ENCODE measurements at regions not wholly inside any gene's neighbourhood (a gene's known extent, or its start where the extent isn't known, plus 50 kb on each side); places are given as distances from the start of the nearest gene placed in this dataset.
"Not testable (repeated sequence)": the region's sequence is repeated elsewhere in the genome, so short reads cannot be mapped to it uniquely, and the experiment has no call there.

- Histone ChIP-seq H3K4me3 (no peak overlapping the region), H3K4me1 (no peaks in the 10 kb centered on the region), H3K27me3 (no peaks in the 10 kb centered on the region), H3K36me3 (no peaks in the 10 kb centered on the region), H3K9ac (ENCODE audit: low read depth in 2 of 2, low read length in 2 of 2) (no peak overlapping the region), H3K27ac (no peak overlapping the region), H3K9me3 (no peaks in the 10 kb centered on the region)
- no peak for DNase-seq
- intact Hi-C loops (cut with DNase I), result no loop called here
- TF ChIP-seq, protein P1, sequence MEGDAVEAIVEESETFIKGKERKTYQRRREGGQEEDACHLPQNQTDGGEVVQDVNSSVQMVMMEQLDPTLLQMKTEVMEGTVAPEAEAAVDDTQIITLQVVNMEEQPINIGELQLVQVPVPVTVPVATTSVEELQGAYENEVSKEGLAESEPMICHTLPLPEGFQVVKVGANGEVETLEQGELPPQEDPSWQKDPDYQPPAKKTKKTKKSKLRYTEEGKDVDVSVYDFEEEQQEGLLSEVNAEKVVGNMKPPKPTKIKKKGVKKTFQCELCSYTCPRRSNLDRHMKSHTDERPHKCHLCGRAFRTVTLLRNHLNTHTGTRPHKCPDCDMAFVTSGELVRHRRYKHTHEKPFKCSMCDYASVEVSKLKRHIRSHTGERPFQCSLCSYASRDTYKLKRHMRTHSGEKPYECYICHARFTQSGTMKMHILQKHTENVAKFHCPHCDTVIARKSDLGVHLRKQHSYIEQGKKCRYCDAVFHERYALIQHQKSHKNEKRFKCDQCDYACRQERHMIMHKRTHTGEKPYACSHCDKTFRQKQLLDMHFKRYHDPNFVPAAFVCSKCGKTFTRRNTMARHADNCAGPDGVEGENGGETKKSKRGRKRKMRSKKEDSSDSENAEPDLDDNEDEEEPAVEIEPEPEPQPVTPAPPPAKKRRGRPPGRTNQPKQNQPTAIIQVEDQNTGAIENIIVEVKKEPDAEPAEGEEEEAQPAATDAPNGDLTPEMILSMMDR (IDR thresholded peaks at IDR 0.05), result no peak
These were observed 52.0 kb upstream of the FYN start for GRCh38 chr6:111925296-111925695.

DNA sequence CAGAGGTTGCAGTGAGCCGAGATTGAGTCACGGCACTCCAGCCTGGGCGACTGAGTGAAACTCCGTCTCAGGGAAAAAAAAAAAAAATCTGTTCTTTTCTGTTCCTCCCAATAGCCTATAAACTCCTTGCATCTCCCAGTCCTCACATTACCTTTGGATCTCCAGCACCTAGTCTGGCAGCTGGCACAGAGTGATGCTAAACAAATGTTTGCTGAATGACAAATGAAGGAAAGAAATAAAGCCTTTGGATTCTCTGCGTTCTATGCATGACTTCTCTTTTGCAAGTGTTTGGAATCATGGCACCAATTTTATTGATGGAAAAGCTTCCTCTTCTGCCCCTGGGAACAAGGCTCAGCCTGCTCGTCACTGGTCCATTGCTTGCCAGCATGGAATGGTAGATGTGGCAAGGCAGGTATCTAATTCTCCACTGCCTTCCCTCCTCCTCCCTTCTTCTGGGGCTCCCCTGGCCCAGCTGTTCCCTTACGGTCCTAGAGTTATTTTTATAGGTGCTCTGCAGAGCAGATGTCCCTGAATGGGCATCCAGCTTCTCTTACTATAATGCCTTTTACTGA, 53.6 kb upstream of the FYN start:
- Histone ChIP-seq H3K27ac (no peak overlapping the region), H3K27me3 (no peaks in the 10 kb centered on the region), H3K4me3 (no peak overlapping the region), H3K9me3 (no peaks in the 10 kb centered on the region), H3K36me3 (no peaks in the 10 kb centered on the region), H3K4me1 (no peaks in the 10 kb centered on the region), H3K9ac (ENCODE audit: low read depth in 2 of 2, low read length in 2 of 2) (no peak overlapping the region)
- TF ChIP-seq, protein P1 (IDR thresholded peaks at IDR 0.05), result no peak
- intact Hi-C loops (cut with DNase I), result no loop called here
- DNase-seq, result no peak

GRCh38 chr6:111927321-111927720, 54.1 kb upstream of the FYN start:
- intact Hi-C loops (cut with DNase I), result no loop called here
- no peaks in the 10 kb centered on the region for H3K4me1 ChIP-seq
- no peak overlapping the region for H3K27ac ChIP-seq
- no peaks in the 10 kb centered on the region for H3K9me3 ChIP-seq
- no peaks in the 10 kb centered on the region for H3K36me3 ChIP-seq
- TF ChIP-seq, protein P1 (IDR thresholded peaks at IDR 0.05), result no peak
- H3K27me3 ChIP-seq, result no peaks in the 10 kb centered on the region
- no peak for DNase-seq
- H3K4me3 ChIP-seq, result no peak overlapping the region
- H3K9ac ChIP-seq (ENCODE audit: low read depth in 2 of 2, low read length in 2 of 2), result no peak overlapping the region

GRCh38 chr6:111928139-111928538, 54.9 kb upstream of the FYN start:
- Histone ChIP-seq H3K9ac (ENCODE audit: low read depth in 2 of 2, low read length in 2 of 2) (no peak overlapping the region), H3K4me3 (no peak overlapping the region), H3K4me1 (no peaks in the 10 kb centered on the region), H3K27ac (no peak overlapping the region), H3K9me3 (no peaks in the 10 kb centered on the region), H3K27me3 (no peaks in the 10 kb centered on the region), H3K36me3 (no peaks in the 10 kb centered on the region)
- TF ChIP-seq, protein P1 (IDR thresholded peaks at IDR 0.05), result no peak
- intact Hi-C loops (cut with DNase I), result no loop called here
- DNase-seq, result no peak

DNA sequence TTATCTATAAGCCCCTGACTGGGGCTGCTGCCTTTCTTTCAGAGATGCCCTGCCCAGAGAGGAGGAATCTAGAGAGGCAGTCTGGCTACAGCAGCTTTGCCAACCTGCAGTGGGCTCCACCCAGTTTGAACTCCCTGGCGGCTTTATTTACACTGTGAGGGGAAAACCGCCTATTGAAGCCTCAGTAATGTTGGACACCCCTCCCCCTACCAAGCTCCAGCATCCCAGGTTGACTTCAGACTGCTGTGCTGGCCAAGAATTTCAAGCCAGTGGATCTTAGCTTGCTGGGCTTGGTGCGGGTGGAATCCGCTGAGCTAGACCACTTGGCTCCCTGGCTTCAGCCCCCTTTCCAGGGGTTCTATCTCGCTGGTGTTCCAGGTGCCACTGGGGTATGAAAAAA, 61.4 kb upstream of the FYN start:
- intact Hi-C loops (cut with DNase I); DNase-seq; H3K36me3 ChIP-seq; H3K4me3 ChIP-seq; H3K9ac ChIP-seq (ENCODE audit: low read depth in 2 of 2, low read length in 2 of 2); H3K27me3 ChIP-seq; H3K9me3 ChIP-seq; H3K27ac ChIP-seq; H3K4me1 ChIP-seq: not testable (repeated sequence)

DNA sequence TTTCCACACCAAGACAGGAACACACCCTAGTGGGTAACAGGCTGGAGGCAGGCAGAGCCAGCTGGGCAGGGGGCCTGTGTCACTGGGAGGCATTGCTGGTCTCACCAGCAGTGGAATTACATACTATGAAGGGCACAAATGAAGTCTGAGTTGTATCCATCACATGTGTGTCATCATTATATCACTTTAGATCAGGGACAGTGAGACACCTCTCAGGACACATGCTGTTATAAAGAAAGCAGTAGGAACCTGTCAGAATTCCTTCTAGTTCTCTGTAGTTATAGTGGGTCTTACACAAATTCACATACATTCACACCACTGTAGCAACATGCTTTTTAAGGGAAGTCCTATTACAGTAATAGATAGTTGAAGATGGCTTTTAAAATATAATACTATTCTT, 63.5 kb upstream of the FYN start:
- no peaks in the 10 kb centered on the region for H3K9me3 ChIP-seq
- H3K27ac ChIP-seq, result no peak overlapping the region
- H3K4me1 ChIP-seq, result no peaks in the 10 kb centered on the region
- no peaks in the 10 kb centered on the region for H3K36me3 ChIP-seq
- DNase-seq, result no peak
- H3K27me3 ChIP-seq, result no peaks in the 10 kb centered on the region
- intact Hi-C loops (cut with DNase I), result no loop called here
- no peak overlapping the region for H3K9ac ChIP-seq (ENCODE audit: low read depth in 2 of 2, low read length in 2 of 2)
- no peak overlapping the region for H3K4me3 ChIP-seq
- TF ChIP-seq, protein P1 (IDR thresholded peaks at IDR 0.05), result no peak

All from colonic mucosa (tissue), 4 donors.